HCT116 (cell line): ENCODE measurements at regions not wholly inside any gene's neighbourhood (a gene's known extent, or its start where the extent isn't known, plus 50 kb on each side); places are given as distances from the start of the nearest gene placed in this dataset.

ENCODE experiments used
- ATAC-seq: fragments of 200-7000 bp; cut with Tn5 transposase; 2 replicates; pipeline ENCODE4 v1.9.1; 2020; ENCODE audit warnings: mild to moderate bottlenecking, moderate library complexity
- BruUV-seq: library from RNA; stranded (reverse); fragments of 400-500 nt; replicated peaks from 2 replicates; lab custom pipeline; 2021; lab: Mats Ljungman, UMichigan
- CTCF ChIA-PET: fragments of 300-600 bp; sonication (Branson Sonifier 250); formaldehyde crosslinking; loops from one replicate; lab custom pipeline; 2021; ENCODE audit warnings: antibody characterized with exemption; lab: Charles Lee
- POLR2A ChIA-PET: fragments of 300-600, 350-600 bp; sonication (Branson Sonifier 250); formaldehyde crosslinking; loops from one replicate; lab custom pipeline; 2021; ENCODE audit warnings: antibody characterized with exemption; lab: Charles Lee
- RAD21 ChIA-PET, 2 experiments: fragments of 300-600 bp; sonication (Branson Sonifier 250); formaldehyde crosslinking; loops; one replicate each; lab custom pipeline; 2023; ENCODE audit warnings: low total read pairs in 2 of 2; ENCODE audit not compliant: uncharacterized antibody in 2 of 2, unreplicated experiment in 2 of 2, low non-redundant PET in 1 of 2; lab: Charles Lee
- DNase-seq: peaks from one replicate; pipeline ENCODE4 v3.0.0-alpha.2; 2010; ENCODE audit warnings: low read depth, low spot score
- H2AFZ ChIP-seq: fragments of 200-600 bp; shearing (Covaris generic), sonication (generic); 2 replicates; pipeline ENCODE4 v1.6.1; 2017; ENCODE audit warnings: low read depth, mixed run types, mixed read lengths, antibody characterized with exemption, low read length; ENCODE audit not compliant: poor library complexity, severe bottlenecking
- H3K27ac ChIP-seq: 2 replicates; pipeline ENCODE4 v1.5.1; 2012; ENCODE audit warnings: low read depth, low read length
- H3K27me3 ChIP-seq: fragments of 200-600 bp; sonication (generic); 2 replicates; pipeline ENCODE4 v1.6.1; 2016; ENCODE audit warnings: mixed run types, low read length, mixed read lengths; ENCODE audit not compliant: insufficient read depth
- H3K36me3 ChIP-seq, 2 experiments: fragments of 200-500 bp in 1 of 2; fragments of 200-600 bp in 1 of 2; sonication (Bioruptor generic) in 1 of 2; sonication (generic) in 1 of 2; 2 replicates each; pipeline versions ENCODE4 v1.5.1 to v1.6.1; 2014 to 2016; ENCODE audit warnings: low read length in 2 of 2, inconsistent platforms in 1 of 2, mixed read lengths in 1 of 2, mixed run types in 1 of 2; ENCODE audit not compliant: insufficient read depth in 2 of 2, control insufficient read depth in 1 of 2
- H3K4me1 ChIP-seq, 2 experiments: fragments of 200-600 bp in 1 of 2; sonication (generic) in 1 of 2; 2 replicates each; pipeline versions ENCODE4 v1.5.1 to v1.6.1; 2012 to 2017; ENCODE audit warnings: low read length in 2 of 2, inconsistent platforms in 1 of 2, mild to moderate bottlenecking in 1 of 2, mixed read lengths in 1 of 2, mixed run types in 1 of 2, moderate library complexity in 1 of 2; ENCODE audit not compliant: insufficient read depth in 2 of 2, control insufficient read depth in 1 of 2
- H3K4me2 ChIP-seq: fragments of 200-600 bp; sonication (generic); 2 replicates; pipeline ENCODE4 v1.6.1; 2017; ENCODE audit warnings: mixed run types, low read length, mixed read lengths
- H3K4me3 ChIP-seq, 2 experiments: fragments of 200-600 bp in 1 of 2; sonication (generic) in 1 of 2; replicated peaks in 1 of 2; 2 replicates each; pipeline ENCODE4 v1.5.1; 2011 to 2016; ENCODE audit warnings: low read length in 2 of 2, control low read depth in 1 of 2, low read depth in 1 of 2, mild to moderate bottlenecking in 1 of 2, mixed read lengths in 1 of 2, mixed run types in 1 of 2
- H3K79me2 ChIP-seq: fragments of 200-600 bp; sonication (generic); 2 replicates; pipeline ENCODE4 v1.6.1; 2017; ENCODE audit warnings: mild to moderate bottlenecking, mixed run types, low read length, moderate library complexity, mixed read lengths; ENCODE audit not compliant: insufficient read depth
- H3K9ac ChIP-seq: fragments of 200-600 bp; sonication (generic); 2 replicates; pipeline ENCODE4 v1.6.1; 2016; ENCODE audit warnings: low read length, mixed read lengths
- H3K9me2 ChIP-seq: fragments of 200-600 bp; sonication (generic), shearing (Covaris generic); 2 replicates; pipeline ENCODE4 v1.6.1; 2017; ENCODE audit warnings: mixed run types, mild to moderate bottlenecking, moderate library complexity; ENCODE audit not compliant: insufficient read depth
- H3K9me3 ChIP-seq, 2 experiments: fragments of 200-500 bp in 1 of 2; fragments of 200-600 bp in 1 of 2; sonication (Bioruptor generic) in 1 of 2; sonication (generic) in 1 of 2; 2 replicates each; pipeline ENCODE4 v1.6.1; 2014 to 2017; ENCODE audit warnings: low read length in 2 of 2, mixed read lengths in 2 of 2, inconsistent platforms in 1 of 2, low read depth in 1 of 2, mild to moderate bottlenecking in 1 of 2, mixed run types in 1 of 2, moderate library complexity in 1 of 2; ENCODE audit not compliant: control insufficient read depth in 1 of 2, insufficient read depth in 1 of 2
- H4K20me1 ChIP-seq: fragments of 200-600 bp; sonication (generic), shearing (Covaris generic); 2 replicates; pipeline ENCODE4 v1.6.1; 2017; ENCODE audit warnings: mixed run types, mild to moderate bottlenecking, moderate library complexity; ENCODE audit not compliant: insufficient read depth
- ATF3 ChIP-seq: IDR thresholded peaks from 2 replicates; pipeline ENCODE4 v1.6.1; 2012
- CBX3 ChIP-seq: IDR thresholded peaks from 2 replicates; pipeline ENCODE4 v1.6.1; 2012; ENCODE audit warnings: low read depth
- CEBPB ChIP-seq: IDR thresholded peaks from 2 replicates; pipeline ENCODE4 v1.6.1; 2012; ENCODE audit warnings: low read depth
- CTCF ChIP-seq, 3 experiments: fragments of 200-600 bp in 1 of 3; sonication (generic) in 1 of 3; IDR thresholded peaks in 2 of 3; conservative IDR thresholded peaks in 1 of 3; 2 replicates each; pipeline ENCODE4 v1.5.1; 2012 to 2017; ENCODE audit warnings: low read depth in 2 of 3, low read length in 2 of 3, antibody characterized with exemption in 1 of 3, borderline replicate concordance in 1 of 3, control low read depth in 1 of 3, mild to moderate bottlenecking in 1 of 3, mixed read lengths in 1 of 3, mixed run types in 1 of 3, moderate library complexity in 1 of 3; ENCODE audit not compliant: insufficient read depth in 1 of 3
- EZH2phosphoT487 ChIP-seq: fragments of 200-600 bp; IDR thresholded peaks from 2 replicates; pipeline ENCODE4 v1.6.1; 2018; ENCODE audit warnings: antibody characterized with exemption, borderline replicate concordance
- JUND ChIP-seq: IDR thresholded peaks from 2 replicates; pipeline ENCODE4 v1.6.1; 2012
- POLR2A ChIP-seq: IDR thresholded peaks from 2 replicates; pipeline ENCODE4 v1.7.0; 2011; ENCODE audit warnings: borderline replicate concordance; ENCODE audit not compliant: insufficient read depth, insufficient read length; ENCODE audit errors: extremely low read depth
- POLR2AphosphoS5 ChIP-seq: IDR thresholded peaks from 2 replicates; pipeline ENCODE4 v1.6.1; 2011; ENCODE audit warnings: mild to moderate bottlenecking, low read depth, low read length, moderate library complexity
- REST ChIP-seq: IDR thresholded peaks from 2 replicates; pipeline ENCODE4 v1.6.1; 2012; ENCODE audit warnings: low read depth
- SIN3A ChIP-seq: IDR thresholded peaks from 2 replicates; pipeline ENCODE4 v1.6.1; 2012; ENCODE audit warnings: low read depth
- SP1 ChIP-seq: IDR thresholded peaks from 2 replicates; pipeline ENCODE4 v1.6.1; 2012; ENCODE audit warnings: low read depth
- TCF7L2 ChIP-seq: IDR thresholded peaks from 2 replicates; pipeline ENCODE4 v1.7.0; 2011; ENCODE audit warnings: borderline replicate concordance, inconsistent platforms; ENCODE audit not compliant: insufficient read depth, insufficient read length; ENCODE audit errors: extremely low read depth
- ZBTB33 ChIP-seq: IDR thresholded peaks from 2 replicates; pipeline ENCODE4 v1.6.1; 2011; ENCODE audit warnings: mild to moderate bottlenecking, low read length, moderate library complexity; ENCODE audit not compliant: insufficient replicate concordance; ENCODE audit errors: extremely low read depth
- intact Hi-C: fragments of 100-400 bp; cut with micrococcal nuclease; formaldehyde crosslinking; loops from 2 replicates; pipeline ENCODE4 v1.10.0; 2022

GRCh38 chr14:61973981-61974380 is 211.8 kb downstream of the SNAPC1 start:
- Histone ChIP-seq H3K36me3 (no peaks in the 10 kb centered on the region), H3K27me3 (peaks cover 8% of the 10 kb centered on the region; the same call in 1 of the 2 replicates), H3K9me3 (no peaks in the 10 kb centered on the region), H3K27ac (no peak overlapping the region), H3K9me2 (no peaks in the 10 kb centered on the region), H2AFZ (no peak overlapping the region)
- BruUV-seq = no TSS peak
- RAD21 ChIA-PET = no interaction called here
- DNase-seq = no peak
- POLR2A ChIA-PET = no interaction called here
- no peak for ATAC-seq
- intact Hi-C loops = no loop called here
- no peak for TF ChIP-seq JUND
- no peak for TF ChIP-seq CEBPB
- no peak for TF ChIP-seq CBX3
- no peak for TF ChIP-seq ZBTB33
- TF ChIP-seq CTCF (IDR thresholded peaks at IDR 0.05 in 2 of 3, conservative IDR thresholded peaks at IDR 0.05 in 1 of 3; ENCODE audit: borderline replicate concordance in 1 of 3, insufficient read depth in 1 of 3, low read depth in 2 of 3, low read length in 2 of 3) = no peak
- TF ChIP-seq POLR2AphosphoS5 = no peak
- no peak for TF ChIP-seq SP1
- no peak for TF ChIP-seq TCF7L2
- no peak for TF ChIP-seq EZH2phosphoT487
- no peak for TF ChIP-seq SIN3A
- no peak for TF ChIP-seq POLR2A
- no peak for TF ChIP-seq REST
- no peak for TF ChIP-seq ATF3
- TF ChIP-seq, all 23 proteins: peak for 0
- no peak overlapping the region for H3K9ac ChIP-seq
- H3K4me1 ChIP-seq = no peaks in the 10 kb centered on the region
- H3K79me2 ChIP-seq = no peaks in the 10 kb centered on the region
- H3K4me3 ChIP-seq = no peak overlapping the region
- CTCF ChIA-PET = no interaction called here
- H4K20me1 ChIP-seq = no peaks in the 10 kb centered on the region
- H3K4me2 ChIP-seq = no peak overlapping the region
